GM23248 (cell line): ENCODE measurements at regions not wholly inside any gene's neighbourhood (a gene's known extent, or its start where the extent isn't known, plus 50 kb on each side); places are given as distances from the start of the nearest gene placed in this dataset.

Experiments used
- DNase-seq: peaks from one replicate; pipeline ENCODE4 v3.0.0-alpha.2; 2015
- H2AFZ ChIP-seq: fragments of 200-600 bp; sonication (generic); 2 replicates; pipeline ENCODE4 v1.6.1; 2016; ENCODE audit warnings: antibody characterized with exemption
- H3F3A ChIP-seq: fragments of 200-600 bp; sonication (generic); 2 replicates; pipeline ENCODE4 v1.6.1; 2016; ENCODE audit warnings: mild to moderate bottlenecking, antibody characterized with exemption, mixed run types; ENCODE audit not compliant: insufficient read depth
- H3K27ac ChIP-seq: fragments of 200-600 bp; sonication (generic); 2 replicates; pipeline ENCODE4 v1.5.1; 2016; ENCODE audit warnings: mild to moderate bottlenecking
- H3K27me3 ChIP-seq: fragments of 200-600 bp; sonication (generic); replicated peaks from 2 replicates; pipeline ENCODE4 v1.6.1; 2016; ENCODE audit warnings: mild to moderate bottlenecking; ENCODE audit not compliant: insufficient read depth
- H3K36me3 ChIP-seq: fragments of 200-600 bp; sonication (generic); 2 replicates; pipeline ENCODE4 v1.6.1; 2016; ENCODE audit warnings: low read depth, mild to moderate bottlenecking
- H3K4me1 ChIP-seq: fragments of 200-600 bp; sonication (generic); 2 replicates; pipeline ENCODE4 v1.6.1; 2016; ENCODE audit warnings: mild to moderate bottlenecking; ENCODE audit not compliant: insufficient read depth
- H3K4me2 ChIP-seq: fragments of 200-600 bp; sonication (generic); one replicate; pipeline ENCODE4 v1.6.1; 2016; ENCODE audit warnings: mild to moderate bottlenecking; ENCODE audit not compliant: unreplicated experiment
- H3K4me3 ChIP-seq: fragments of 200-600 bp; sonication (generic); 2 replicates; pipeline ENCODE4 v1.5.1; 2016; ENCODE audit warnings: mild to moderate bottlenecking
- H3K79me2 ChIP-seq: fragments of 200-600 bp; sonication (generic); 2 replicates; pipeline ENCODE4 v1.6.1; 2016; ENCODE audit warnings: mild to moderate bottlenecking; ENCODE audit not compliant: insufficient read depth
- H3K9ac ChIP-seq: fragments of 200-600 bp; sonication (generic); 2 replicates; pipeline ENCODE4 v1.6.1; 2016; ENCODE audit warnings: mild to moderate bottlenecking
- H3K9me2 ChIP-seq: fragments of 200-600 bp; sonication (generic); 2 replicates; pipeline ENCODE4 v1.6.1; 2016; ENCODE audit warnings: mixed run types, mild to moderate bottlenecking, moderate library complexity; ENCODE audit not compliant: insufficient read depth
- H3K9me3 ChIP-seq: fragments of 200-600 bp; sonication (generic); one replicate; pipeline ENCODE4 v1.6.1; 2017; ENCODE audit warnings: low read depth
- H4K20me1 ChIP-seq: fragments of 200-600 bp; sonication (generic); 2 replicates; pipeline ENCODE4 v1.6.0; 2016; ENCODE audit not compliant: insufficient read depth
- EZH2 ChIP-seq: fragments of 200-600 bp; sonication (generic); IDR thresholded peaks from 2 replicates; pipeline ENCODE4 v1.6.1; 2018; ENCODE audit warnings: antibody characterized with exemption, mild to moderate bottlenecking; ENCODE audit not compliant: insufficient read depth, poor library complexity, severe bottlenecking
- EZH2phosphoT487 ChIP-seq: fragments of 200-600 bp; sonication (generic); IDR thresholded peaks from 2 replicates; pipeline ENCODE4 v1.6.1; 2018; ENCODE audit warnings: antibody characterized with exemption, moderate library complexity, mild to moderate bottlenecking, low read depth; ENCODE audit not compliant: insufficient read depth
- WGBS, 2 experiments: methylation state at CpG; one replicate each; pipeline ENCODE4 v1.1.6; 2015 to 2017; ENCODE audit warnings: low lambda C conversion rate in 2 of 2, low coverage in 1 of 2; ENCODE audit errors: missing lambda C conversion rate in 2 of 2; 5-methylcytosine and 5-hydroxymethylcytosine counted together
- in situ Hi-C: fragments of 300-500 bp; cut with MboI; formaldehyde crosslinking; loops from 2 replicates; pipeline ENCODE4 v1.15.0; 2020

DNA sequence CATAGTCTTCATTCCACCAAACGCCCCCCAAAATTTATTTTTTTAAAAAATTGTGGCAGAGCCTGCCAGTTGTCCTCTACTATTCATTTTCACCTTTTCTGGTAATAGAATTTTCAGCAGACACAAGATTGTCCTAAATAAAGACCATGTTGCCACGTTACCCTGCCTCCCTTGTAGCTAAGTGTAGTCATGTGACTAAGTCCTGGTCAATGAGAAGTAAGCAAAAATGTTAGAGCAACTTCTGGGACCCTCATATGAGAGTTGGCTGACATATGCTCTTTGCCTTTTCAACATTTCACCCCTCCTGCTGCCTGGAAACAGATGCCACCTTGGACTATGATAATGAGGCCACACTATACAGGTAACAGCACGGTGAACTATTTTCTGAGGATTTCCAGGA, 203.1 kb downstream of the PIK3R1 start:
- WGBS, 2 experiments: 79 to 83% methylated on average over 3 of the region's 3 CpGs
- Histone ChIP-seq H3K4me3 (no peak overlapping the region; the same call in 1 of the 2 replicates), H3K4me1 (peaks cover 39% of the 10 kb centered on the region), H4K20me1 (no peaks in the 10 kb centered on the region), H3K36me3 (no peaks in the 10 kb centered on the region), H3K9ac (no peak overlapping the region), H3K9me3 (no peaks in the 10 kb centered on the region), H3K27ac (peak overlapping the region; percentile 52), H3K27me3 (no peaks in the 10 kb centered on the region), H3F3A (peaks cover 2% of the 10 kb centered on the region; the same call in 1 of the 2 replicates), H2AFZ (no peak overlapping the region), H3K79me2 (no peaks in the 10 kb centered on the region), H3K9me2 (no peaks in the 10 kb centered on the region), H3K4me2 (peak overlapping the region; percentile 43)
- no peak for TF ChIP-seq EZH2
- no peak for TF ChIP-seq EZH2phosphoT487
- in situ Hi-C loops: no loop called here
- DNase-seq: no peak

DNA sequence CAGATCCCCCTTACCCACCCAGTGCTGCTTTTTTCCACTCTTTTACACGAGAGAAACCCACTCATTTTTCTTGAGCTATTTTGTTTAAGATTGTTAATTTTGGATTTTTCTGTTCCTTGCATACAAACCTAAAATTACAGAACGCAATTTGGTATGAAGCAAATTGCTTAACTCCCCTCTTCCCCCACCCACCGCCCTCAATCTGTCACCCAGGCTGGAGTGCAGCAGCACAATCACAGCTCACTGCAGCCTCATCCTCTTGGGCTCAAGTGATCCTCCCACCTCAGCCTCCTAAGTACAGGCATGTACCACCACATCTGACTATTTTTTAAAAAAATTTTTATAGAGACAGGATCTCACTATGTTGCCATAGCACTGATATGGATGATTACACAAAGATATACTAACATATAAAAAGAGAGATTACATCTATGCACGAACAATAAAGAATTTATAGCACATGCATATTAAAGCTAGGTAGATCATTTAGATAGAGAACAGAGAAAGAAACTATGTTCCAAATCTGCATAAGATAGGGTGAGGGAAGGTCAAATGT, 203.6 kb downstream of the PIK3R1 start:
- WGBS, 2 experiments: 86 to 89% methylated on average over 4 of the region's 4 CpGs
- no peaks in the 10 kb centered on the region for H3K9me3 ChIP-seq
- H3K27ac ChIP-seq: peak overlapping the region; percentile 52; the same call in 1 of the 2 replicates
- H3K36me3 ChIP-seq: no peaks in the 10 kb centered on the region
- peaks cover 6% of the 10 kb centered on the region; the same call in 1 of the 2 replicates for H3F3A ChIP-seq
- no peak overlapping the region for H3K9ac ChIP-seq
- no peaks in the 10 kb centered on the region for H3K9me2 ChIP-seq
- H4K20me1 ChIP-seq: no peaks in the 10 kb centered on the region
- no peaks in the 10 kb centered on the region for H3K27me3 ChIP-seq
- TF ChIP-seq EZH2phosphoT487: no peak
- no peak for TF ChIP-seq EZH2
- H3K79me2 ChIP-seq: no peaks in the 10 kb centered on the region
- no peak for DNase-seq
- H3K4me2 ChIP-seq: peak overlapping the region; percentile 5
- H3K4me1 ChIP-seq: peaks cover 41% of the 10 kb centered on the region
- H3K4me3 ChIP-seq: no peak overlapping the region
- in situ Hi-C loops: no loop called here
- H2AFZ ChIP-seq: no peak overlapping the region

DNA sequence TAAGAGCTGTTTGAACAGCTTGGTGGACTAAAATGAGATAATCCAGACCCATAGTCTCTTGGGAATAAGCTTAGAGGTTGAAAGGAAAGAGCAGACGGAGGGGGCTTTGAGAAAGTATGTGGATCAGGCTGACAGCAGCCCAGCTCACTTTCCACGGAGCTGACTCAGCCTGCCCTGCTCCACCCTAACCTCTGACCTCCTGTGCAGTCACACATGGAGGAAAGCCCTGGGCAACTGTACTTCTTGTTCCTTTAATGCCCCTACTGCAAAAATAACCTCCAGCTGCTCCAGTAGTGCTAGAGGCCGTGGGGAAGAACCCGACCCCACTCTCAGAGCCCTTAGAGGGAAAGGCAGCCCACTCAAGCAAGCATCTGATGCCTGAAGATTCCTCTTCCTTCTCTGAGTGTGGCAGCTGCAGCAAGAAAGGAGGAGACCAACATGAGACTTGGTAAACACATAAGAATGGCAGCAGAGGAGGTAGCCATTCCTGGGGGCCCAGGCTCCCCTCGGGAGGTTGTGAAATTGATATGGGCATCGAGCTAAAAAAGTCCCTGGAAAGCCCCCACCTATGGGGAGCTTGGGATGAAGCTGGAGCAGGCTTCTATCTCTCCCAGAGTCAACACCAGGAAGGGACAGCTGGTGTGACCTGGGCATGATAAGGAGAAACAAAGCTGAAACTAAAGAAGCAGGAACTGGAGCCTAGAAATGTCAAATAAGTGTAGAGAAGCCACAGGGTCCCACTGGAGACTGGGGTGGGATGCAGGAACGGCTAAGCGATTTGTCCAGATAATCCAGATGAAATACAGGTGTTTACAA, 204.3 kb downstream of the PIK3R1 start:
- no peaks in the 10 kb centered on the region for H3K79me2 ChIP-seq
- H3K9me2 ChIP-seq: no peaks in the 10 kb centered on the region
- WGBS, 2 experiments: 57% methylated on average over 8 of the region's 8 CpGs
- H3F3A ChIP-seq: peaks cover 13% of the 10 kb centered on the region
- in situ Hi-C loops: no loop called here
- TF ChIP-seq EZH2phosphoT487 (no peak), EZH2 (no peak)
- 0 out of 2 replicates have a peak overlapping the region, but pooled peaks have one; percentile 11 for H3K27ac ChIP-seq
- peak; percentile 53 for DNase-seq
- H3K4me1 ChIP-seq: peaks cover 48% of the 10 kb centered on the region
- H4K20me1 ChIP-seq: no peaks in the 10 kb centered on the region
- H3K4me2 ChIP-seq: peak overlapping the region; percentile 5
- no peaks in the 10 kb centered on the region for H3K9me3 ChIP-seq
- H2AFZ ChIP-seq: no peak overlapping the region
- H3K9ac ChIP-seq: no peak overlapping the region
- no peaks in the 10 kb centered on the region for H3K36me3 ChIP-seq
- H3K27me3 ChIP-seq: no peaks in the 10 kb centered on the region
- H3K4me3 ChIP-seq: no peak overlapping the region

DNA sequence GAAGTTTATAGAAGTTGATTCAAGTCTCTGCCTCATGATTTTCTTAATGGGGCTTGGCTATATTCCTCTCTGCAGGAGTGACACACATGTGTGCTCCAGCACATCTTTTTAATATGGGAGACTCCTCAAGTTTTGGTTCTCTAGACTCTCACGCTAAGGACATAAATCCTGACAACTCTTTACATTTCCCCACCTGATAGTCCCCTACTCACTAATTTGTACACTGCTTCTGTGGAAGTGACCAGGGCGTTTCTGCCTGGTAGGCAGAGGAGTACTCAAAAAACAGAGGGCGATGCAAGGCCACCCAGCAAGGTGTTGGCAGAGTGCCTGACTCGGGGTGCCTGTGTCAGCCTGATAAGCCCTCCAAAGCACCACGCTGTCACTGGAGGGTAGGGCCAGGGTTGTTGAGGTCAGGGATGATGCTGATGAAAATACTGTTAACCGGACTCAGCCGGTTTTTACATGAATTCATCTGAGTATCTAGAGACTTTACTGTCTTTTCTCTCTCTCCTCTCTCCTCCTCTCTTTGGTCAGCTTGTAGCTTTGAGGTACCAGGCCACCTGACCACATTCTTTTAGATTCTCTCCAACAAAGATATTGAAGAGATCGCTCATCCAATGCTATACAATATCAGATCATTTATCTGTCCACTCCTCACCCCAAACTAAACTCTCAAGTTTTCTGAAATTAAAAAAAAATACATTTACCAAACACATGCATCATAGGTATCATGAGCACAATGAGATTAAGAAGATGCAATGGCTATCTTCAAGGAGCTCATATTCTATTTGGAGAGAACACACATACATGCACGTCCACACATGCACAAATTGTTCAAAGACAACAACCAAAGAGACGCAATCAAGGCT, 205.2 kb downstream of the PIK3R1 start:
- in situ Hi-C loops: no loop called here
- no peak for TF ChIP-seq EZH2phosphoT487
- no peak for TF ChIP-seq EZH2
- no peak overlapping the region for H2AFZ ChIP-seq
- H3K4me3 ChIP-seq: no peak overlapping the region
- H3K9ac ChIP-seq: no peak overlapping the region
- no peak overlapping the region for H3K27ac ChIP-seq
- peaks cover 21% of the 10 kb centered on the region for H3F3A ChIP-seq
- no peaks in the 10 kb centered on the region for H3K36me3 ChIP-seq
- H3K4me2 ChIP-seq: no peak overlapping the region
- DNase-seq: no peak
- WGBS, 2 experiments: 75 to 77% methylated on average over 10 of the region's 10 CpGs
- H3K9me3 ChIP-seq: no peaks in the 10 kb centered on the region
- no peaks in the 10 kb centered on the region for H3K27me3 ChIP-seq
- no peaks in the 10 kb centered on the region for H3K79me2 ChIP-seq
- H3K9me2 ChIP-seq: no peaks in the 10 kb centered on the region
- H3K4me1 ChIP-seq: peaks cover 54% of the 10 kb centered on the region
- H4K20me1 ChIP-seq: no peaks in the 10 kb centered on the region
